ENCODE measurements at regions not wholly inside any gene's neighbourhood (a gene's known extent, or its start where the extent isn't known, plus 50 kb on each side); places are given as distances from the start of the nearest gene placed in this dataset.

- no peak for TF ChIP-seq CTCF (conservative IDR thresholded peaks at IDR 0.05)
- TF ChIP-seq ZFX (IDR thresholded peaks at IDR 0.05), result no peak
Measured at GRCh38 chr1:13901597-13901996, 201.6 kb downstream of the PRDM2 start.

Data from C4-2B (cell line).